Osteocyte (in vitro differentiated cells): ENCODE measurements at regions not wholly inside any gene's neighbourhood (a gene's known extent, or its start where the extent isn't known, plus 50 kb on each side); places are given as distances from the start of the nearest gene placed in this dataset.

Experiments
- DNase-seq: peaks from one replicate; pipeline ENCODE4 v3.0.0; 2021; ENCODE audit warnings: mixed read lengths; ENCODE audit not compliant: unreplicated experiment; ENCODE audit errors: extremely low spot score
- H3K27ac Mint-ChIP-seq: one replicate; pipeline ENCODE4 v1.8.0; 2021; ENCODE audit warnings: mild to moderate bottlenecking, mixed read lengths; ENCODE audit not compliant: unreplicated experiment
- H3K27me3 Mint-ChIP-seq: one replicate; pipeline ENCODE4 v1.8.0; 2021; ENCODE audit warnings: mixed read lengths; ENCODE audit not compliant: unreplicated experiment
- H3K36me3 Mint-ChIP-seq: one replicate; pipeline ENCODE4 v1.8.0; 2021; ENCODE audit warnings: mixed read lengths; ENCODE audit not compliant: unreplicated experiment
- H3K4me1 Mint-ChIP-seq: one replicate; pipeline ENCODE4 v1.8.0; 2021; ENCODE audit warnings: mixed read lengths; ENCODE audit not compliant: unreplicated experiment
- H3K4me3 Mint-ChIP-seq: one replicate; pipeline ENCODE4 v1.8.0; 2021; ENCODE audit warnings: mild to moderate bottlenecking, moderate library complexity, mixed read lengths; ENCODE audit not compliant: unreplicated experiment
- H3K9me3 Mint-ChIP-seq: one replicate; pipeline ENCODE4 v1.8.0; 2021; ENCODE audit warnings: mixed read lengths; ENCODE audit not compliant: unreplicated experiment
- CTCF ChIP-seq: fragments of 200-600 bp; sonication (generic); IDR thresholded peaks from 2 replicates; pipeline ENCODE4 v1.5.0; 2021; ENCODE audit warnings: antibody characterized with exemption, mild to moderate bottlenecking, moderate library complexity

GRCh38 chr5:84816746-84817547 lies 432.3 kb upstream of the EDIL3 start:
- Mint-ChIP-seq H3K9me3 (no peaks in the 10 kb centered on the region), H3K27me3 (no peaks in the 10 kb centered on the region), H3K4me3 (no peak overlapping the region), H3K36me3 (no peaks in the 10 kb centered on the region), H3K27ac (no peak overlapping the region), H3K4me1 (no peaks in the 10 kb centered on the region)
- no peak for TF ChIP-seq CTCF
- DNase-seq = no peak

GRCh38 chr5:84816160-84816559 lies 431.5 kb upstream of the EDIL3 start:
- Mint-ChIP-seq H3K27me3 (no peaks in the 10 kb centered on the region), H3K9me3 (no peaks in the 10 kb centered on the region), H3K27ac (no peak overlapping the region)

GRCh38 chr5:84805473-84805872 lies 420.8 kb upstream of the EDIL3 start:
- no peak overlapping the region for H3K27ac Mint-ChIP-seq

More at GRCh38 chr5:84816160-84816559, 431.5 kb upstream of the EDIL3 start:
- H3K4me1 Mint-ChIP-seq = no peaks in the 10 kb centered on the region
- H3K4me3 Mint-ChIP-seq = no peak overlapping the region
- DNase-seq = no peak
- no peak for TF ChIP-seq CTCF
- H3K36me3 Mint-ChIP-seq = no peaks in the 10 kb centered on the region

DNA sequence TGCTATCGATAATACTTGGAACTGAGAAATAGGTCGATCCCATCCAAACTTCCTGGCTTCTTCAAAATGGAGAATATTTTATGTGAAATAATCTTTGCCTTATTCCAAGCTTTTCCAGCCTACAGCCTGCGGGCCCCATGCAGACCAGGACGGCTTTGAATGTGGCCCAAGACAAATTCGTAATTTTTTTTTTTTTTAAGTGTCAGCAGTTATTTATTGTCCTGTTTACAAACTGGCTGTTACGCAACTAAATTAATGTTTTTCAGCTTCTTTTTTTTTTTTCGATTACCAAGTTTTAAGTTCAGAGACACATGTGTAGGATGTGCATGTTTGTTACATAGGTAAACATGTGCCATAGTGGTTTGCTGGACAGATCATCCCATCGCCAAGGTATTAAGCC lies 411.7 kb upstream of the EDIL3 start:
- no peak overlapping the region for H3K4me3 Mint-ChIP-seq
- no peak for TF ChIP-seq CTCF
- H3K4me1 Mint-ChIP-seq = peaks cover 1% of the 10 kb centered on the region
- no peaks in the 10 kb centered on the region for H3K9me3 Mint-ChIP-seq
- no peak for DNase-seq
- no peaks in the 10 kb centered on the region for H3K27me3 Mint-ChIP-seq
- no peak overlapping the region for H3K27ac Mint-ChIP-seq
- H3K36me3 Mint-ChIP-seq = no peaks in the 10 kb centered on the region

More at GRCh38 chr5:84805473-84805872, 420.8 kb upstream of the EDIL3 start:
- no peak overlapping the region for H3K4me3 Mint-ChIP-seq
- TF ChIP-seq CTCF = no peak
- no peaks in the 10 kb centered on the region for H3K36me3 Mint-ChIP-seq
- DNase-seq = no peak
- no peaks in the 10 kb centered on the region for H3K27me3 Mint-ChIP-seq
- no peaks in the 10 kb centered on the region for H3K4me1 Mint-ChIP-seq
- no peaks in the 10 kb centered on the region for H3K9me3 Mint-ChIP-seq

- Mint-ChIP-seq H3K27ac (no peak overlapping the region), H3K4me3 (no peak overlapping the region), H3K4me1 (peaks cover 7% of the 10 kb centered on the region), H3K9me3 (no peaks in the 10 kb centered on the region), H3K27me3 (no peaks in the 10 kb centered on the region), H3K36me3 (no peaks in the 10 kb centered on the region)
- TF ChIP-seq CTCF = no peak
- DNase-seq = no peak
These were observed 409.9 kb upstream of the EDIL3 start for GRCh38 chr5:84794486-84795035.
